ENCODE measurements at regions not wholly inside any gene's neighbourhood (a gene's known extent, or its start where the extent isn't known, plus 50 kb on each side); places are given as distances from the start of the nearest gene placed in this dataset.

GRCh38 chr5:2657151-2657550 lies 94.3 kb downstream of the IRX2 start:
- no peak for DNase-seq (ENCODE audit: low read depth)

GRCh38 chr5:2656206-2656605 lies 95.3 kb downstream of the IRX2 start:
- no peak for DNase-seq (ENCODE audit: low read depth)

DNA sequence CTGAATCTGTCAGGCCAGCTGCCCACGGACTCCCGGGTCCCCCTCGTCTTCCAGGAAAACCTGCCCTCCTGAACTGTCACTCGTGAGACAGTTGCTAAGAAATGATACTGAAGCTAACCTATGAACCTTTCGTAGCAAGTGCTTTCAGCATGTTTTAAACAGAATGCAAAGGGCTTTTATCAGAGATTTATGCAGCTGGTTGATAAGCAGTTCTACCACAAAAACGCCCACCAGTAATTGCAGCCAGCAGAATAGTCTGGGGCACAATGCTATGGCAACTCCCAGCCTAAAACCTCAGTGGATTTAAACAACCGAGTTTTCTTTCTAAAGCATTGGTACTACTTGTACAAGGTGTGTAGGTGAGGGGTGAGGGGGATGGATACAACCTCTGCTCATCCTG lies 97.5 kb downstream of the IRX2 start:
- DNase-seq (ENCODE audit: low read depth) = no peak

- DNase-seq (ENCODE audit: low read depth) = no peak
These were observed 100.4 kb downstream of the IRX2 start for GRCh38 chr5:2651116-2651515.

GRCh38 chr5:2642684-2643345 lies 108.7 kb downstream of the IRX2 start:
- no peak for DNase-seq (ENCODE audit: low read depth)

- DNase-seq (ENCODE audit: low read depth) = no peak
These were observed 110.8 kb downstream of the IRX2 start for GRCh38 chr5:2640717-2641116.

DNA sequence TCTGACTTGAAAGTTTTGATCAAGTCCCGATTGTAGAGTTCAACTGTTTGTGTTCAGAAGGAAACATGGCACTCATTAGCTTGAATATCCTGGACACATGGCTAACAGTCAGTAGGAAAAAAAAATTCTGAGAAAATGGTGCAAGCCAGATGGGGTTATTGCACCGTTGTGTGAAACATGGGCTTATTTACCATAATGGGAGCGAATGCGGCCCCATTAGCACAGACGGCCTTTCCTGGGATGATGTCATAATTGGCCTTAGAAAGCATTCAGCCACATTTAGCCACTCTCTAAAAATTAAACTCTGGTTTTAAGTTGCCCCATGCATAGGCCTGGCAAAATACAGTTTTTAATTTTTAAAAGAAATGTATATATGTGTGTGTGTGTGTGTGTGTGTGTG lies 112.1 kb downstream of the IRX2 start:
- DNase-seq (ENCODE audit: low read depth) = no peak

DNA sequence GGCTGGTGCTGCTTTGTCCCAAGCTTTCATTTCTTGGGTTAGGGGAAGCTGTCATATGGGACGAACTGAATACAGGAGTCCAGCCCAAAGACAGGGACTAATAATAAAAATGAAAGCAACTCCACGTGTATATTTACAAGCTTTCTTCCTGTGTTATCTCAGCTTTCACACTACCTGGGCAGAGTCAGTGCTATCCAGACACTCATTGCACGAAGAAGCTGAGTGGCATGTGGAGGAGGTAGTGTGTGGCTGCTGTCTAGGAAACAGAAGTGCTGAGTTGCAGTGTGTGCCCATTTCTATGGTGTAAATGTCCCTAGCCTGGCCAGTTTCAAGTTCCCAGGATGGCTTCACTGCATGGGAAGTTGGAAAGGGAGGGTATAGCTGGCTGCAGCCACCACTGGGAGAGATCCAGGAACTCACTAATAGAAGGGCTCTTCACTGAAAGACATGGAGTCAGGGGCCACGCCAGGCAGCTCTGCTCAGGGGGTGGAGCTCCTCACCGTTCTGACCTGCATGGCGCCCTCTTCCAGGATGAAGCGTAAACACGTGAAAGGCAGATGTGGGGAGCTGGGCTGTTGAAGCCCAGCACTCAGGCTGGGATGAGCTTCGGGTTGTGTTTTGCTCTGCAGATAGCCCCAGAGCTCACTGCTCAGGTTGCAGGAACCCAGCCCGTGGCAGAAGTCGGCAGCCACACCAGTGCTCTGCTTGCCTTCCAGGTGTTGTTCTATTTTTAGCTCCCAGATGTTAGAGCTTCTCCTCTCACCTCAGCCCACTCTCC lies 116.9 kb downstream of the IRX2 start:
- DNase-seq (ENCODE audit: low read depth) = no peak

DNA sequence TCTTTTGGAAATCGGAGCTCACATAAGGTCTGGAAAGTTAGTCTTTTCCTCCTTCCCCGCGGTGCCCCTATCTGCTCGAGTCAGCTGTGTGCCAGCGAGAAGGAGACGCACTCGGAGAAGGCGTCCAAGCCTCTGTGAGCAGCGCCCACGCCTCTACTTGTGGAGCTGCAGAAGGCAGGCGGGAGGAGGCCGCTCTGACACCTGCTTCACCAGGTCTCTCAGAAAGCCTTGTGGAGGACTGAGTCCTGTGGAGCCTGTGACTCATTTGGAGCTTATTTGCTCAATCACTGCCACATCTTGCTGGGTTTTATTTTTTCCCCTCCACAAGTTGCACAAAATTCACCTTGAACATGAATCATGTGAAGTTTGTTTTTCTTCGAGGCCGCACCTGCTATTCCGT lies 117.5 kb downstream of the IRX2 start:
- no peak for DNase-seq (ENCODE audit: low read depth)

GRCh38 chr5:2631758-2632157 lies 119.7 kb downstream of the IRX2 start:
- no peak for DNase-seq (ENCODE audit: low read depth)

- DNase-seq (ENCODE audit: low read depth) = no peak
These were observed 122.4 kb downstream of the IRX2 start for GRCh38 chr5:2629045-2629444.

DNA sequence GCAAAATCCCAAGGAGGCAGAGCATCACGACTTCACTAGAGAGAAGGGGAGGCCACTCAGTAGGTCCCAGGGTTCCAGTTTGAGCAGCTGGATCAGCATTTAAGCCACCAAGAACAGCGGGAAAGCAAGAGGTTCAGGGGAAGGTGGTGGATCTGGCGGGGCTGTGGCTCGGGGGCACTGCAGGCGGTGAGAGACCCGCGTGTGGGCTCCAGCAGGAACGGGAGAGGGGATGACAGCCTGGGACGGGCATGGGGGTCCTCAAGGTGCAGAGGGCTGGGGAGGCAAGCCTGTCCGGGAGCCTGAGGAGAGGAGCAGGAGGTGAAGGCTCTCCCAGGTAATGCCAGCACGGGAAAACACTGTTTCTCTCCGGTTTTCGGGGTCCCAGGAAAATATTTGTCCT lies 123.6 kb downstream of the IRX2 start:
- DNase-seq (ENCODE audit: low read depth) = no peak

DNA sequence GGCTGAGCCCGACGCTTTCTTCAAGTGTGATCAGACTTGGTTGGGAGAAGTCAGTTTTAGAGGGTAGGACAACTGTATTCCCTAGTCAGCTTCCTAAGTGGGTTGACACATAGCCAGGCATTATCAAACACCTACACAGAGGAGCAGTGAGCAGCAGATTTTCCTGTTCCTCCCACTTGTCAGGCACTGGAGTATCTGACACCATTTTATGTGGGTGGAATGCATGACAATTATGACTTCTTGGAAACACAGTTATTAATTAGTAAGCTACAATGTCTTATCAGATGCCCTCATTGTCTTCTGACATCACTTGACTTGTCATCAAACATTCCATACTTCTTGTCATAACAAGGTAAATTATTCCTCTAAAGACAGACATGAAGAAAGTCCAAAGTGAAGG lies 124.9 kb downstream of the IRX2 start:
- no peak for DNase-seq (ENCODE audit: low read depth)

DNA sequence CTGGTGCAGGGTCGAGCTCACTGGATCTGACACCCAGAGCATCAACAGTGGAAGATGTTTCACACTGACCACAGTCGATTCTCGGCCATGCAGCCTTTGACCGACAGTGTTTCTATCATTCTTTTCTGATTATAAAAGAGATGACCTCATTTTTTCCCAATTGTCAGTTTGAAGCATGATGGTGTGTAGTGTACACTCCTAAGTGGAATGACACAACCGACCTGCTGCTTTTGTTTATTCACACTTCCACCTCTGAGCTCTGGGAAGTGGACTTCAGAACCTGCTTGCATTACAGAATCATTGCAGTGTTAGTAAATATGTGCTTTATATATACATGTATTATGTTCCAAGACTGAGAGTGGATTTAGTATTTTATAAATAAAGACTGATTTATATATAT lies 128.6 kb downstream of the IRX2 start:
- no peak for DNase-seq (ENCODE audit: low read depth)

- no peak for DNase-seq (ENCODE audit: low read depth)
These were observed 129.8 kb downstream of the IRX2 start for GRCh38 chr5:2621631-2622030.

DNA sequence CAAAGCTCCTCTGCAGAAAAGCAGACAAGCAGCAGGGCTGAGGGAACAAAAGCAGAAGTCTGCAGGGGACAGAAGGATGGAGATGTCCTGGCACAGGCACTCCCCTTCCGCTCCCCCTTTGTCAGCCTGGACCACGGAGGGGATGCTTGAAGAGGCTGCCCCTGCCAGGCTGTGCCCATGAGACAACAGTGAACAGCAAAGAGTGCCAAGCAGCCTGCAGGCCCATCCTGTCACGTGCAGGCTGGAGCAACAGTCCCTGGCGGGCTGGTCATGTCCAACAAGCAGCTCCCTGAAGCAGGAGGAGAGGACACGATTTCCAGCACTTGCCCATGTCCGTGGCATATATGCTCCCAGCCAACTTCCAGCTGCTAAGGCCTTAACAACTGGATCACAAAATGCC lies 132.3 kb downstream of the IRX2 start:
- DNase-seq (ENCODE audit: low read depth) = no peak

DNA sequence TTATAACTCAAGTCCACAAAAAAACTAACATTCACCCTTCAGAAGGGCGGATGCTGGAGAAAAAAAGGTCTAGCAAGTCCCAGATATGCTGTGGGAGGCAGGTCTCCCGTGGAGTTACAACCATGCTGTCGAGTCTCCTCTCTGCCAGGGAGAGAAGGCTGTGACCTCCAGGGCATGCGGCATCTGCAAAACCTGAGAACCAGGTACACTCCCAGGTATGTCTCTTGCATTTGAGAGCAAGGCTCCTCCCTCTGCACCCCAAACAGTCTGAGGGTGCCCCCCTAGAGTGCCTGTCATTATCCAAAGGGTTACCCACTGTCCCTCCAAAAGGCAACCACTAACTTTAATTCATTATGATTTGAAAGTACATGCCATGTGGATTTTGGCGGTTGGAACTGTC lies 134.0 kb downstream of the IRX2 start:
- DNase-seq (ENCODE audit: low read depth) = no peak

- DNase-seq (ENCODE audit: low read depth) = no peak
These were observed 135.6 kb downstream of the IRX2 start for GRCh38 chr5:2615917-2616316.

DNA sequence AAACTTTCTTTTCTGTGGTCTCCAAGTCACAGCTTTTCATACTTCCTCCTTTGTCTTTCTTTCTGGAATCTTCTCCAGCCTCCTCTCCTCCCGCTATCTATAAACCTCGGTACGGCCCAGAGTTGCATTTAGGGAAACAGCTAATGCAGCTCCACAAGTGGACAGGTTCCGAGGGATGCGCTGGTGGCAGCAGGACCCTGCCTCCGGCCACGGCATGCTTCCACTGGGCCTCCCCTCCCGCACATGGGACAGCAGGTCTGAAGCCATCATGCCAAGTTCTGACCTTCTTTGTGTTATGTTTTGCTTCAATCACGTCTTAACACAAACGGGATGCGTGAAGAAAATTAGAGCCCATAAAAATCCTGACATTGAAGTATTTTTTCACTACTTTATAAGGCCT lies 136.9 kb downstream of the IRX2 start:
- no peak for DNase-seq (ENCODE audit: low read depth)

DNA sequence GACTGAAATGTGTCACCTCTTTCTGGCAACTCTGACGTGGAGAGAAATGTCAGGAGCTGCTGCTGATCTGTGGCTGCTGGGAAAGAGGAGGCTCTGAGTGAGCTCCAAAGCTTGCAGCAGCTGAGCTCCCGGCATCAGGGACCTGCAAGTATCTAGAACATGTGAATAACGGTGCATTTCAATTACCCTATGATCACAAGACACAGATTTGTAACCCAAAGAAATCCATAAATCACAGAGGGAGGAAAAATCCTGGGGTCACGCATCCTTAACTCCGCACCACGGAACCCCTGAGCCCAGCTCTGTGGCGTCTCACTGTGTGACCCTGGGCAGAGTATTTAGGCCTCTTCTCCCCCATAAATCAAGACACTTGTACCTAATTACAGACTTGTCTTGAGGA lies 139.8 kb downstream of the IRX2 start:
- DNase-seq (ENCODE audit: low read depth) = no peak

DNA sequence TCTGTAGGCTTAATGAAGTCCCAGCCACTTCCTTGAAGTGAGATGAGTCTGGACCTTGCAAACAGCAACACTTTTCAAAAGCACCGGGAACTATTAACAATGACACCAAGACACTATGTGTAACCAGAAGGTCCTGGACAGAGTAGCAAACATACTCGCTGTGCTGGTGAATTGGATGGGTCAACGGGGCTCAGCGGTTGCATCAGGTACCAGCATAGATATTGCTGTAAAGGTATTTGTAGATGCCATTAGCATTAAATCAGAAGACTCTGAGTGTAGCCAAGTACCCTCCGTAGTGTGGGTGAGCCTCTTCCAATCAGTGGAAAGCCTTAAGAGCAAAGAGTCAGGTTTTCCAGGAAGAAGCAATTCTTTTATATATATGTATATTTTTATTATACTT lies 140.5 kb downstream of the IRX2 start:
- no peak for DNase-seq (ENCODE audit: low read depth)

GRCh38 chr5:2608391-2608790 lies 143.1 kb downstream of the IRX2 start:
- no peak for DNase-seq (ENCODE audit: low read depth)

GRCh38 chr5:2607598-2607997 lies 143.9 kb downstream of the IRX2 start:
- DNase-seq (ENCODE audit: low read depth) = no peak

GRCh38 chr5:2603272-2603575 lies 148.3 kb downstream of the IRX2 start:
- no peak for DNase-seq (ENCODE audit: low read depth)

Measured in activated T-cell treated with anti-CD3 and anti-CD28 coated beads for 1 hour (primary cell).